Nucleus accumbens (tissue), 56 donors: ENCODE measurements at regions not wholly inside any gene's neighbourhood (a gene's known extent, or its start where the extent isn't known, plus 50 kb on each side); places are given as distances from the start of the nearest gene placed in this dataset.

ENCODE experiments used
- DNase-seq, 56 donors: peaks; one replicate each; lab custom pipeline; 2025; lab: John Stamatoyannopoulos, UW

GRCh38 chr2:16250466-16250865 is 310.1 kb downstream of the MYCN start:
- no peak for DNase-seq

GRCh38 chr2:16250056-16250425 is 309.7 kb downstream of the MYCN start:
- DNase-seq, result no peak

- DNase-seq, result peak in 9 of 56 donors; percentile 4 to 33 (median 7)
Observed at GRCh38 chr2:16249246-16250055, 309.1 kb downstream of the MYCN start.

- no peak for DNase-seq
Observed at GRCh38 chr2:16248571-16249105, 308.3 kb downstream of the MYCN start.

- no peak for DNase-seq
Observed at GRCh38 chr2:16247326-16248122, 307.2 kb downstream of the MYCN start.

DNA sequence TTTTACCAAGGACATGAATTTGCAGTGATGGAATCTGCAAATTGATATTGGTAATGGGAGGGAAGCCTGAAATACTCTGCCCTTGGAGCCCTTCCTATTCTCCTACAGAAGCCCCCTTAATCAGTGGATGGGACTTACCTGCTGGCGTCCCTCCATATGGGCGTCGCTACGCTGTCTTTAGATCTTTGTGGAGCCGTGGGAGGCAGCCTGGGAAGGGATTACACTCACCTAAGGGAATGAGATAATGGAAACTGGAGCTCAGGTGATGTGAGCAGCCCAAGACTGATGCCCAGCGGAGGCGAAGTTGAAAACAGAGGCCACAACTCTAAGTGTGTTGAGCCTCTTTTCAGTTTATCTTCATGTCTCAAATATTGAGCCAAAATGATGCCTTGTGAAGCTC is 306.6 kb downstream of the MYCN start:
- DNase-seq, result no peak

DNA sequence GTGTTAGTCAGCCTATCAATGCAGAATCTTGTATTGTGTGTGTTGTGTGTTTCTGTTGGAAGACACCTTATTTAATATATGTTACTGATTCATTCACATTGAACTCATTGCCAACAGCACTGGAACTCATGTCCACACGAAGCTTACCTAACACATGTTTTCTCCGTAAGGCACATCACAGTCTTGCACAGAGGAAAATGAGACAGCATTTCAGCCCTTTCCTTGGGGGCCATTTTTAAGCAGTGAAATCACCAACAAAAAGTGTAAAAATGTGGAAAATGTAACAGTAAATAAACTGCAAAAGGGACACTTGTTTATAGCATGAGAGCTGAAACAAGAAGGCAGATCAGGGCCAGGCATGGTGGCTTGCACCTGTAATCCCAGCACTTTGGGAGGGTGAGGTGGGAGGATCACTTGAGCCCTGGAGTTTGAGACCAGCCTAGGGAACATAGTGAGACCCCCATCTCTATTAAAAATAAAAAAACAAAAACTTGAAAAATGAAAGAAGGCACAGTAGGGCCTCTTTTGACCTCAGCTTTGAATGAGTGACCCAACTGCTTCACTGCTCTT is 306.0 kb downstream of the MYCN start:
- no peak for DNase-seq

GRCh38 chr2:16245481-16246054 is 305.2 kb downstream of the MYCN start:
- DNase-seq, result no peak

DNA sequence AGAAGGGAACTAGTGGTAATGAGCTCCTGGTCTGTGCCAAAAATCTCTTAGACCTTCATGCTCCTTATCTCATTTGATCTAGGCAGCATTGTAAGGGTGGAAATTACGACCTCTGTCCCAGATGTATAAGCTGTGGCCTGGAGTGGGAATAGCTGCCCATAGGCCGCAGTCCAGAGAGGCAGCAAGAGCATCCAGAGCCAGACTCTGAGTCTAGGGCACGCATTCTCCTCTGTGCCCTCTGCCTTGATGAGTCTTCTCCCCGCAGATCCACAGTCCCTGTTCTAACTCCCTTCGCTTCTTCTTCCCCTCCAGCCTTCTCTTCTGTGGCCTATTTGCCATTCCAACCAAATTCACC is 304.6 kb downstream of the MYCN start:
- DNase-seq, result no peak

- no peak for DNase-seq
Observed at GRCh38 chr2:16244153-16244965, 304.0 kb downstream of the MYCN start.

GRCh38 chr2:16243411-16243996 is 303.2 kb downstream of the MYCN start:
- no peak for DNase-seq

GRCh38 chr2:16242906-16243305 is 302.6 kb downstream of the MYCN start:
- DNase-seq, result no peak

DNA sequence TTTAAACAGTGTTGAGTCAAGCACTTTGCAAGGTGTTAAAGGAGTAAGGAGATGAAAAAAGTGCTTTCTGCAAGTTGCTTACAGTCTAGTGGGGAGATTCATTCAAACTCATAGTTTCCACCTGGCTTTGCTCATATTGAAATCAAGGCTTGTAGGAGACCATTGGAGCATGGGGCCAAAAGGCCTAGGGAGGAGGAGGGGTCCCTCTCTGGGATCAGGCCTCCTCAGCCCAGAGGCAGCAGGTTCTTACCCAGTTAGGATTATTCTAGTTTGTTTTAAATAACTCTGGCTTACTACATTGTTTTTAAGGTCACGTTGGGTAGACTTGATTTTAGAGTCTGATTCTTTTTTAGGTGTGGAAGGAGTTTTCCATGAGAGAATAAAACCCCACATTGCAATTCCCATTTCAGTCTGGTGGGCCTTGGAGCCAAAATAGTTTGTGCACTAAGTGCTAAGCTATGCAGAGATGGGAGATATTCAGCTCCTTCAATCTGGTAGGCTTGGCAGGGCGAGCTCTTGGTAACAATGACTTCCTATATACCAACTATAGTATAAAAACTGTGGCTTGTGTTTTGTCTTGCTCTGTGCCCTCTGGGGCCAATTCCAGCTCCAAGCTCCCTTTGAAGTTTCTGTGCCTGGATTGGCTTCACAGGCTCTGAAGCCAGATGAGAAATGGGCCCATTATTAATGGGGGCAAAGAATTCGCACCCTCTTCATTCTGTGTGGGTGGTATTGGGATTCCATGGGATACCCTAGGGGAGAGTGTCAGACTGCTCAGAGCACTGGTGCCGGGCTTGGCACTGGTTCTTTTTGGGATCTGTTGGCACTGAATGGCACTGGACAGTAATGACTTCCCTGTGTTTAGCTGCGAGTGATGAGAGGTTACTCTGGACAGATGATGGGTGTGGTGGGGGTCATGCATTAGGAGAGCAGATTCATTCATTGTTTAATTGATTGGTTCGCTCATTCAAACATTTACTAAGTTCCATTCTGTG is 301.1 kb downstream of the MYCN start:
- no peak for DNase-seq

- DNase-seq, result no peak
Observed at GRCh38 chr2:16240402-16240801, 300.1 kb downstream of the MYCN start.

DNA sequence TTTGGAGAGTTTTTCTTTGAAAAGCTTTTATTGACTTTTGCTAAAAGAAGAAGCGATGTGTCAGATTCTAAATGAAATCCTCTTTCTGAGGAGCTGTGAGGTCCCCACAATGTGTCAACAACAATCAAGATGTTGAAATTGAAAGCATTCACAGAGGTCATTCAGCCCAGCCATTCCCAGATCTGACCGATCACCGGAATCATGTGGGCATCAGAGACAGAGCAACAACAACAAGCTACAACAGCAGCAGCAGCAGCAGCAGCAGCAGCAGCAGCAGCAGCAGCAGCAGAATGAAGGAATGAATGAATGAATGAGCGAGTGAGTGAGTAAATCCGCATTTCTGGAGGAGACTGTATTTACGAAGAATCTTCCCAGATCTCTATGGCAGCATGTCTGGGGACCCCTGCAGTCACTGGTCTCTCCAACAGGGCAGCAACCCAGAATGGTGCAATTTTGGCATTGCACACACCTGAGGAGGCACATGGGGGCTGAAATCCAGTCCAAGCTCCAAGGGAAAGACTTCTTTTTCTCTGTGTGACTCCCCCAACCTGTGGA is 299.0 kb downstream of the MYCN start:
- DNase-seq, result no peak

- no peak for DNase-seq
Observed at GRCh38 chr2:16238786-16239185, 298.4 kb downstream of the MYCN start.

GRCh38 chr2:16238001-16238761 is 297.8 kb downstream of the MYCN start:
- DNase-seq, result no peak
